ENCODE measurements at regions not wholly inside any gene's neighbourhood (a gene's known extent, or its start where the extent isn't known, plus 50 kb on each side); places are given as distances from the start of the nearest gene placed in this dataset.

DNA sequence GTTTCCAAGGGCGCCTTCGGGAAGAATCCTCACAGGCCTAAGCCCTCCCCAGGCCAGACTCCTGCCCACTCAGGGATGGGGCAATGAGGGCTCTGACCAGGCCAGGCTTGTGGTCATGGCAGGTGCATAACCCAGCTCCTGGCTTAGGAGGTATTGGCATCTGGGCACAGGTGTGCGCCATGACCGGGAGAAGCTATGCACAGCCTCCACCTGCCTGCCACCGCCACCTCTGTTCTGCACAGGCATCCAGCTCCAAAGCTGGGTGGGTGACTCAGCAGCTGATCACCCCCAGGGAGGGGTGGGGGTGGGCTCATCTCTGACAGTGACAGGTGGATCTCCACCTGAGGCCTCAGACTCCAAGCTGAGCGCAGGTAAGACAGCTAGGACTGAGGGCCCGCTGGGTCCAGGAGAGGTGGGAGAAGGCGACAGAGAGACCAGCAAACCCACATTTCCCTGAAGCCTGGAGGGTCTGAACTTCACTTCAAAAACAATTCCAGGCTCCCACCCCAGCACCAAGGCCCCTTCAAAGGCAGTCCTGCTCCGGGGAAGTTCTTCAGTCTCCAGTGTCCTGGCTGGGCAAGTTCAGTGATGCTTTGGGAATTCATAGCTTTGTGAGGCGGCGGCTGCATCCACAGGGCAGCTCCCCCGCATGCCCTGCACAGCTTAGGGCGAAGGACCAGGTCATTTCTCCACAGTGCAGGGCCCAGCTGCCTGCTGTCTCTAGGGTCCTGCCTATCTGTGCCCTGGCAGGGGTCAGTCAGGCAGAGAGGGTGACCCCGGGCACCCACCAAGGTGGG is 121.6 kb upstream of the SMURF2 start:
- TF ChIP-seq, protein P1, sequence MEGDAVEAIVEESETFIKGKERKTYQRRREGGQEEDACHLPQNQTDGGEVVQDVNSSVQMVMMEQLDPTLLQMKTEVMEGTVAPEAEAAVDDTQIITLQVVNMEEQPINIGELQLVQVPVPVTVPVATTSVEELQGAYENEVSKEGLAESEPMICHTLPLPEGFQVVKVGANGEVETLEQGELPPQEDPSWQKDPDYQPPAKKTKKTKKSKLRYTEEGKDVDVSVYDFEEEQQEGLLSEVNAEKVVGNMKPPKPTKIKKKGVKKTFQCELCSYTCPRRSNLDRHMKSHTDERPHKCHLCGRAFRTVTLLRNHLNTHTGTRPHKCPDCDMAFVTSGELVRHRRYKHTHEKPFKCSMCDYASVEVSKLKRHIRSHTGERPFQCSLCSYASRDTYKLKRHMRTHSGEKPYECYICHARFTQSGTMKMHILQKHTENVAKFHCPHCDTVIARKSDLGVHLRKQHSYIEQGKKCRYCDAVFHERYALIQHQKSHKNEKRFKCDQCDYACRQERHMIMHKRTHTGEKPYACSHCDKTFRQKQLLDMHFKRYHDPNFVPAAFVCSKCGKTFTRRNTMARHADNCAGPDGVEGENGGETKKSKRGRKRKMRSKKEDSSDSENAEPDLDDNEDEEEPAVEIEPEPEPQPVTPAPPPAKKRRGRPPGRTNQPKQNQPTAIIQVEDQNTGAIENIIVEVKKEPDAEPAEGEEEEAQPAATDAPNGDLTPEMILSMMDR (optimal IDR thresholded peaks at IDR 0.05 in 1 of 3, IDR thresholded peaks at IDR 0.05 in 1 of 3, conservative IDR thresholded peaks at IDR 0.05 in 1 of 3; ENCODE audit: extremely low read depth in 1 of 3, insufficient read depth in 2 of 3, low read length in 3 of 3): no peak
- TF ChIP-seq EZH2 (IDR thresholded peaks at IDR 0.05; ENCODE audit: low read length): no peak

Measured in keratinocyte (primary cell).